Nephron progenitor cell (in vitro differentiated cells): ENCODE measurements at regions not wholly inside any gene's neighbourhood (a gene's known extent, or its start where the extent isn't known, plus 50 kb on each side); places are given as distances from the start of the nearest gene placed in this dataset.

Experiments used
- DNase-seq: peaks from one replicate; pipeline ENCODE4 v3.0.0; 2021
- H3K27ac Mint-ChIP-seq: 2 replicates; pipeline ENCODE4 v1.8.0; 2021; ENCODE audit warnings: mild to moderate bottlenecking, moderate library complexity, mixed read lengths
- H3K27me3 Mint-ChIP-seq: 2 replicates; pipeline ENCODE4 v1.8.0; 2021; ENCODE audit warnings: mild to moderate bottlenecking, low read depth, mixed read lengths; ENCODE audit not compliant: poor library complexity
- H3K36me3 Mint-ChIP-seq: 2 replicates; pipeline ENCODE4 v1.8.0; 2021; ENCODE audit warnings: low read depth, mixed read lengths
- H3K4me1 Mint-ChIP-seq: 2 replicates; pipeline ENCODE4 v1.8.0; 2021; ENCODE audit warnings: mixed read lengths
- H3K4me3 Mint-ChIP-seq: 2 replicates; pipeline ENCODE4 v1.8.0; 2021; ENCODE audit warnings: mild to moderate bottlenecking, moderate library complexity, mixed read lengths
- H3K9me3 Mint-ChIP-seq: 2 replicates; pipeline ENCODE4 v1.8.0; 2021; ENCODE audit warnings: mild to moderate bottlenecking, moderate library complexity, mixed read lengths
- CTCF ChIP-seq: fragments of 200-600 bp; sonication (generic); IDR thresholded peaks from 2 replicates; pipeline ENCODE4 v1.5.0; 2021; ENCODE audit warnings: antibody characterized with exemption

- H3K27me3 Mint-ChIP-seq, result peaks cover 18% of the 10 kb centered on the region
- no peak for TF ChIP-seq CTCF
- H3K9me3 Mint-ChIP-seq, result no peaks in the 10 kb centered on the region
- H3K27ac Mint-ChIP-seq, result no peak overlapping the region
- no peak overlapping the region for H3K4me3 Mint-ChIP-seq
- peaks cover 82% of the 10 kb centered on the region for H3K4me1 Mint-ChIP-seq
- H3K36me3 Mint-ChIP-seq, result no peaks in the 10 kb centered on the region
- DNase-seq, result no peak
These were observed 231.5 kb upstream of the ZNF32 start for GRCh38 chr10:43880160-43880559.

- no peak overlapping the region for H3K27ac Mint-ChIP-seq
- no peak overlapping the region for H3K4me3 Mint-ChIP-seq
- peaks cover 82% of the 10 kb centered on the region for H3K4me1 Mint-ChIP-seq
- H3K36me3 Mint-ChIP-seq, result no peaks in the 10 kb centered on the region
- no peaks in the 10 kb centered on the region for H3K9me3 Mint-ChIP-seq
- TF ChIP-seq CTCF, result no peak
- no peak for DNase-seq
- H3K27me3 Mint-ChIP-seq, result peaks cover 16% of the 10 kb centered on the region
These were observed 231.1 kb upstream of the ZNF32 start for GRCh38 chr10:43879742-43880141.

- H3K27ac Mint-ChIP-seq, result no peak overlapping the region
- TF ChIP-seq CTCF, result no peak
- H3K36me3 Mint-ChIP-seq, result no peaks in the 10 kb centered on the region
- DNase-seq, result no peak
- H3K27me3 Mint-ChIP-seq, result peaks cover 20% of the 10 kb centered on the region
- H3K4me3 Mint-ChIP-seq, result no peak overlapping the region
- peaks cover 82% of the 10 kb centered on the region for H3K4me1 Mint-ChIP-seq
- no peaks in the 10 kb centered on the region for H3K9me3 Mint-ChIP-seq
These were observed 230.5 kb upstream of the ZNF32 start for GRCh38 chr10:43879162-43879561.

- Mint-ChIP-seq H3K4me1 (peaks cover 84% of the 10 kb centered on the region), H3K4me3 (no peak overlapping the region), H3K27me3 (peaks cover 18% of the 10 kb centered on the region), H3K27ac (peak overlapping the region; percentile 12), H3K9me3 (no peaks in the 10 kb centered on the region), H3K36me3 (no peaks in the 10 kb centered on the region)
- TF ChIP-seq CTCF, result no peak
- no peak for DNase-seq
These were observed 229.7 kb upstream of the ZNF32 start for GRCh38 chr10:43878386-43878785.

- Mint-ChIP-seq H3K9me3 (no peaks in the 10 kb centered on the region), H3K27me3 (peaks cover 15% of the 10 kb centered on the region), H3K36me3 (no peaks in the 10 kb centered on the region), H3K4me3 (peak overlapping the region; percentile 34), H3K27ac (peak overlapping the region; percentile 76), H3K4me1 (peaks cover 76% of the 10 kb centered on the region)
- no peak for TF ChIP-seq CTCF
- no peak for DNase-seq
These were observed 228.3 kb upstream of the ZNF32 start for GRCh38 chr10:43876976-43877375.

- peaks cover 15% of the 10 kb centered on the region for H3K27me3 Mint-ChIP-seq
- DNase-seq, result no peak
- no peak overlapping the region for H3K27ac Mint-ChIP-seq
- H3K9me3 Mint-ChIP-seq, result no peaks in the 10 kb centered on the region
- no peak for TF ChIP-seq CTCF
- no peak overlapping the region for H3K4me3 Mint-ChIP-seq
- no peaks in the 10 kb centered on the region for H3K36me3 Mint-ChIP-seq
- H3K4me1 Mint-ChIP-seq, result peaks cover 57% of the 10 kb centered on the region
These were observed 226.3 kb upstream of the ZNF32 start for GRCh38 chr10:43874984-43875383.
